ENCODE measurements at regions not wholly inside any gene's neighbourhood (a gene's known extent, or its start where the extent isn't known, plus 50 kb on each side); places are given as distances from the start of the nearest gene placed in this dataset.

DNA sequence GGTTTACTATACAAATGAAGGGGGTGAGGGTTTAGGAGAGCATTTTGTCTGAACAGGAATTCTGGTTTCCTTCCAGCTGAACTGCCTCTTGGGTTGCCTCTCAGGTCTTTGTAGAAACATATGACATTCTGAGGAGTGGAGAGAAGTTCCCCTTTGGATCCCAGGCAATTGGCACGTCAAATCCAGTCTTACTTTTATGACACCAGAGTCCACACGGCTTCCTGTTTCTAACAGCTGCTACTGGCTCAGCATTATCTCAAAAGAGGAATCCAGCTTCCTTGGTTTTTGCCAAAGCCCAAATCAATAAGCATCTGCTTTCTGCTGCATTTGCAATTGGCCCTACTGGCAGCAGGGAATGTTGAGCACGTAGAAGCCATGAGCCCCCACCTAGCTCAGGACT lies 97.6 kb upstream of the FAM20A start:
- TF ChIP-seq, protein P1, sequence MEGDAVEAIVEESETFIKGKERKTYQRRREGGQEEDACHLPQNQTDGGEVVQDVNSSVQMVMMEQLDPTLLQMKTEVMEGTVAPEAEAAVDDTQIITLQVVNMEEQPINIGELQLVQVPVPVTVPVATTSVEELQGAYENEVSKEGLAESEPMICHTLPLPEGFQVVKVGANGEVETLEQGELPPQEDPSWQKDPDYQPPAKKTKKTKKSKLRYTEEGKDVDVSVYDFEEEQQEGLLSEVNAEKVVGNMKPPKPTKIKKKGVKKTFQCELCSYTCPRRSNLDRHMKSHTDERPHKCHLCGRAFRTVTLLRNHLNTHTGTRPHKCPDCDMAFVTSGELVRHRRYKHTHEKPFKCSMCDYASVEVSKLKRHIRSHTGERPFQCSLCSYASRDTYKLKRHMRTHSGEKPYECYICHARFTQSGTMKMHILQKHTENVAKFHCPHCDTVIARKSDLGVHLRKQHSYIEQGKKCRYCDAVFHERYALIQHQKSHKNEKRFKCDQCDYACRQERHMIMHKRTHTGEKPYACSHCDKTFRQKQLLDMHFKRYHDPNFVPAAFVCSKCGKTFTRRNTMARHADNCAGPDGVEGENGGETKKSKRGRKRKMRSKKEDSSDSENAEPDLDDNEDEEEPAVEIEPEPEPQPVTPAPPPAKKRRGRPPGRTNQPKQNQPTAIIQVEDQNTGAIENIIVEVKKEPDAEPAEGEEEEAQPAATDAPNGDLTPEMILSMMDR (IDR thresholded peaks at IDR 0.05), result no peak
- no peak for TF ChIP-seq POLR2A (IDR thresholded peaks at IDR 0.05)

All from adrenal gland (tissue), 5 donors.